ENCODE measurements at regions not wholly inside any gene's neighbourhood (a gene's known extent, or its start where the extent isn't known, plus 50 kb on each side); places are given as distances from the start of the nearest gene placed in this dataset.
"Not testable (repeated sequence)": the region's sequence is repeated elsewhere in the genome, so short reads cannot be mapped to it uniquely, and the experiment has no call there.

DNA sequence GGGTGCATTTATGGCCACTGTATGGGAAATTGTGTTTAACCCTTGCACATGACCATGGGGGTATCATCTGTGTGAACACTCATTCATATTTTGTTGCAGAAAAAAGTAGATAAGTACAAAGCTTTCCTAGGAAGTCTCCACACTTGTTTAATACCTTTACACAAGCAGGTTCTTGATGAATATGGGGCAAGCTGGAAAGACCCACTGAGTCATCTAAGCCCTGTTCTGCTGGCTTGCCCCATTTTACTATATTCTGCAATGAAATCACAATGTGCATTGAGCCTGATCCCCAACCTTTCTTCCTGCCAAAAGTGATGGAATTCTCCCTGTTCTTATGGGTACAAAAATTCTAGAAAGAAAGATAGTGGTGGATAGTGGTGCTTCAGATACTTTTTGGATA is 99.8 kb downstream of the CCDC71L start:
- DNase-seq: no peak

DNA sequence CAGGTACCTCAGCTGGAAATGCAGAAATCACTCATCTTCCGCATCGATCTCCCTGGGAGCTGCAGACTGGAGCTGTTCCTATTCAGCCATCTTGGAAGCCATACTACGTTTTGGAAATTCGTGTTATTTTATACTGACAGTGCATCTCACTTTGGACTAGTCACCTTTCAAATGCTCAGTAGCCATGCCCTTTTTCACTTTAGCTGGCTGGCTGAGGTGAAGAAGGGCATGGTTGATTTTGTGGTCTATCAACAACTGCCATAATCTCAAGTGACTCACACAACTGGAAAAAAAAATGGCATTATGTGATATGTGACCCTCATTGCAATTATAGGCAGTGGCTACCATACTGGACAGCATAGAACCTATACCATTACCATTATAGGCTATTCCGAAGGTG is 100.5 kb downstream of the CCDC71L start:
- DNase-seq: no peak

- DNase-seq: not testable (repeated sequence)
These were observed 104.7 kb downstream of the CCDC71L start for GRCh38 chr7:106556244-106556643.

GRCh38 chr7:106554623-106555022 is 106.3 kb downstream of the CCDC71L start:
- not testable (repeated sequence) for DNase-seq

- DNase-seq: no peak
These were observed 107.5 kb downstream of the CCDC71L start for GRCh38 chr7:106553446-106553836.

- no peak for DNase-seq
These were observed 108.1 kb downstream of the CCDC71L start for GRCh38 chr7:106552645-106553445.

DNA sequence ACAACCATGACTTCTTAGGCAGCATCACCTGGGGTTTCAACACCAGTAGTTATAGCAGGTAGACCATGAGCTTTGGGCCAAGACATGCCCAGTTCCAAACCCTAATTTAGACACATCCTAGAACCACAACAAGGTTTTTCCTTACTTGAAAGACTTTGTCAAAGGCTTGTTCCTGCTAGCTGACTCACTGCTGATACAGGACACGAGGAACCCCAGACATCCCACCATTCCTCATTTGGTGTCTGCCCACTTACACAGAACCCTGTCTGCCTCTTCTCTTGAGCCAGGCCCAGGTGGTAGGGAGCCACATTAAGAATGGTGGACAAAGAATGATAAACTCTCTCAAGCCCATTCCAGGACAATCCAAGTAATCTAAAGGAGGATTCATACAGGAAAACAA is 109.0 kb downstream of the CCDC71L start:
- DNase-seq: no peak

DNA sequence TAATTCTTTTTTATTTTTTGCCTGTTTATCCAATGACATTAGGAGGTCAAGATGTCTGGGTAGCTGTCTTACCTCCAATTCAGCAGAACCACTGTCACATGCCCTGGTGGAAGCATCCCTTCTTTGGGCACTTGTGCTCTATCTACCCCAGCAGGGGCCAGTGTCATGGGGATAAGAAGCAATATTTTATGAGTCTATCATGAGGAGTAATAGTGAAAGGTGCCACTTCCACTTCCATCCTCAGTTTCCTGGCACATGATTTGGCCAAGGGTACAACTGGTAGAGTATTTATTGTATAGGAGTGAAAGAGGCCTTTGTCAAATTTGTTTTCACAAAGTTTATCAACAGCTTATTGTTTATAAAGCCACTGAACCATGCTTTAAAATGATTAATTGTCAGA is 112.5 kb downstream of the CCDC71L start:
- no peak for DNase-seq

GRCh38 chr7:106545275-106545674 is 115.7 kb downstream of the CCDC71L start:
- DNase-seq: no peak

- no peak for DNase-seq
These were observed 117.7 kb downstream of the CCDC71L start for GRCh38 chr7:106543221-106543757.

GRCh38 chr7:106542550-106543220 is 118.3 kb downstream of the CCDC71L start:
- peak; percentile 7 for DNase-seq

- DNase-seq: no peak
These were observed 122.3 kb downstream of the CCDC71L start for GRCh38 chr7:106538638-106539037.

DNA sequence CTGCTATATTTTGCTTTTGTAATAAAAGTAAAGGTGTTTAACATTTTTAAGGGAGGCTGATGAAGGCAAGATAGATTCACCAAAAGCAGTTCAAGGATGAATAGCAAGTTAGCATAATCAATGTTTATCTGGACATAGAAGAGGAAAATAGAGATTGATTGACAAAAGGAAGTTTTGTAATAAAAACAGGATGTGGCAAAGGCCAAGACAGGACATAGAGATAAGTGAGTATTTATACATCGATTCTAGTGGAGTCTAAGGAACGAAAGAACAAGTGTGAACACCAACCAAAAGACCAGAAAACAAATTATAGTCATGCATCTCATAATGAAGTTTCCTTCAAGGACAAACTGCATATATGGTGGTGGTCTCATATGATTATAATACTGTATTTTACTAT is 123.8 kb downstream of the CCDC71L start:
- DNase-seq: no peak

DNA sequence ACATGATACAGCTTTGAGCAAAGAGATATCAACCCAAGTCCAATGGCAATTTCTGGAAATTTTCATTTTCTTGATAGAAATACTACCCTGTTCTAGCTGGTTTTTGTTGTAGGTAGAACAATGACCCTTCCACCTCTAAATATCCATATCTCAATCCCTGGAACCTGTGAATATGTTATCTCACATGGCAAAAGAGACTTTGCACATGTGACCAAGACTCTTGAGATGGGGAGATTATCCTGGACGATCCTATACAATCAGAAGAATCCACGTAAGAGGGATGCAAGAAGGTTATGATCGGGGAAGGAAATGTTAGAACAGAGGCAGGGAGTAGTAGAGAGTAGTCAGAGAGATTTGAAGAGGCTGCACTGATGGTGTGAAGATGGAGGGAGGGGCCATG is 124.9 kb downstream of the CCDC71L start:
- DNase-seq: no peak

DNA sequence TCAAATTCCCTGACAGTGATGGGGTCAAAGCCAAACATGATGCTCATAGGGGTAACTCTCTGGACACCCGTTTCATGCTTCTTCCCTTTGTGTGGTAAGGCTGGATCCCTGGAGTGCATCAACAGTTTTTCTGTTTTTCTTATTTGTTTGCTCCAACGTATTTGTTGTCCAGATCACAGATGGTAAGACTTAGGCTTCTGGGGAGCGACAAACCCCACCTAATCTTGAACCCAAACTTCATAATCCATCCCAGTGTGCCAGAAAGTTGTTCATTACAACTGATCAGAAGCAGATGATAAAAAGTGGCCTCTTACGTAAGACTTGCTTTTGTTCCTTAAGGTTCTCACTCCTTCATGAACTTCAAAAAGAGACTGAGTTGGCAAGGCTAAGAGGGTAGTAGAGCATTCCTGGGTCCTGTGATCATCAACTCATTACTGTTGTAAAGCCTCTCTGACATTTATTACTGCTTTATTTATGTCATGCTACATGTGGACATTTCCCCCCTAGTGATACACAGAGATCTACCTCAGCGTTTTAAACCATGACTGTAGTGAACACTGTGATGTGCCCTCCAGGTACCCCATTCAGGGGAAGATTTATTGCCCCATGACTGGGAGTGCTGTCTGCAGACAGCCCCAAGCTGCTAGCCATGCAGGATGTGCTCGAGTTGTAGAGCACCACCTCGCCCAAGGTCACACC is 125.6 kb downstream of the CCDC71L start:
- DNase-seq: no peak

DNA sequence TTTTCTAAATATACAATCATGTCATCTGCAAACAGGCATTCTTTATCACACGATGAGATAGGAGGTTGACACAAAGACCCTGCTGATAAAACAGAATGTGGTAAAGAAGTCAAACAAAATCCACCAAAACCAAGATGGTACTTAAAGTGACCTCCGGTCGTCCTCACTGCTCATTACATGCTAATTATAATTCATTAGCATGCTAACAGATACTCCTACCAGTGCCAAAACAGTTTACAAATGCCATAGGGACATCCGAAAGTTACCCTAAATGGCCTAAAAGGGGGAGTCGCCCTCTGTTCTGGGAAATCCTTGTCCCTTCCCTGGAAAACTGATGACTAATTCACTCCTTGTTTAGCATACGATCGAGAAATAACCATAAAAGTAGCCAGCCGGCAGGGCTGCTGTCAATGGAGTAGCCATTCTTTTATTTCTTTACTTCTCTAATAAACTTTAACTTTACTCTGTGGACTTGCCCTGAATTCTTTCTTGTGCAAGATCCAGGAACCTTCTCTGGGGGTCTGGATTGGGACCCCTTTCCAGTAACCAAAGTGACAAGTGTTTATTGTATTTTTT is 126.6 kb downstream of the CCDC71L start:
- DNase-seq: no peak

DNA sequence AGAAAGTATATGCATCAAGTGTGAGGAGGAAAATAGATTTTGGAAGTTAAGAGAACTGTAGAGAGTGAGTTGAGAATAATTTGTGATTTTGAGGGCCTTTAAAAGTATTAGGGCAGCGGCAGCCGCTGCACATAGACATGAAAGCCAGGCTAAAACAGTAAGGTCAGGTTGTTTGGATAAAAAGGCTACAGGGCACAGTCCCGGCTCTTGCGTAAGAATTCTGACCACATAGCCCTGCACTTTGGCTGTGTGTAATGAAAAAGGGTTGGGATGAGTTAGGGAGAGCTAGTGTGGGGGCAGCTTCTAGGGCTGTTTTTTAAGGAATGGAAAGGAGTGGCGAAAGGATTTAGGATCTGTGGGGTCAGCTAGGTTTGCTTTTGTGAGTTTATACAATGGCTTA is 130.8 kb downstream of the CCDC71L start:
- not testable (repeated sequence) for DNase-seq

DNA sequence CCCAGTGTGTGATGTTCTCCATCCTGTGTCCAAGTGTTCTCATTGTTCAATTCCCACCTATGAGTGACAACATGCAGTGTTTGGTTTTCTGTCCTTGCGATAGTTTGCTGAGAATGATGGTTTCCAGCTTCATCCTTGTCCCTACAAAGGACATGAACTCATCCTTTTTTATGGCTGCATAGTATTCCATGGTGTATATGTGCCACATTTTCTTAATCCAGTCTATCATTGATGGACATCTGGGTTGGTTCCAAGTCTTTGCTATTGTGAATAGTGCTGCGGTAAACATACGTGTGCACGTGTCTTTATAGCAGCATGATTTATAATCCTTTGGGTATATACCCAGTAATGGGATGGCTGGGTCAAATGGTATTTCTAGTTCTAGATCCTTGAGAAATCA is 134.3 kb downstream of the CCDC71L start:
- DNase-seq: not testable (repeated sequence)

DNA sequence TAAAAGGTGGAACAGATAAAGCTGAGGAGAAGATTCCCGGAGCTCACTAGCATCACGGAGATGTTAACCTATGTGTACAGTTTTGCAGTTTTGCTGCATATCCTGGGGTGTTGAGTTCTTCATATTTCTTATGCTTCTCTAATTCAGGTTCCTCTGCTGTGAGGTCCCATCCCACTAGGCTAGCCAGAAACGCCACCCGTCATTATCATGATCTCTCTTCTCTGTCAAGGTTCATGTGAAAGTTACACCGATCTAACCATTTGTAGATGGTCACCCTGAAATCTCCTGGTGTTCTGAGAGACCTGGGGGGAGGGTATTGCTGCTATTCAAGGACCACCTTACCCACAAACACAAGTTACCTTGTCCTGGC is 136.3 kb downstream of the CCDC71L start:
- no peak for DNase-seq

DNA sequence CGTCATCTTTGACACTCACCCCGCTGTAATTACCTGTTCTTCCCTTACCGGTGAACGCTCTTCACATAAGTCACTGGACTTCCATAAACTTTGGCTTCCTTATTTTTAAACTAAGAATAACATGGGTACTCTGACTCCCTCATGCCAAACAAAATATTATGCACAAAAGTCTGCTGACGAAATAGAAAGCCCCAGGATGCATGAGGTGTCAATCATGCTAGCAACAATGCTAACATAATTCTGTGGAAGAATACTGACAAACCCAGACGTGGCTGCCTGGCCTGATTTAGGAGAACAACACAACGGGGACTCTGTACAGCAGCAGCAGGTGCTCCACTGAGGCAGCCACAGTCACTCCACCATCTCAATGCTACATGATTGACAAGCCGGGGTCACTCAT is 137.5 kb downstream of the CCDC71L start:
- no peak for DNase-seq

DNA sequence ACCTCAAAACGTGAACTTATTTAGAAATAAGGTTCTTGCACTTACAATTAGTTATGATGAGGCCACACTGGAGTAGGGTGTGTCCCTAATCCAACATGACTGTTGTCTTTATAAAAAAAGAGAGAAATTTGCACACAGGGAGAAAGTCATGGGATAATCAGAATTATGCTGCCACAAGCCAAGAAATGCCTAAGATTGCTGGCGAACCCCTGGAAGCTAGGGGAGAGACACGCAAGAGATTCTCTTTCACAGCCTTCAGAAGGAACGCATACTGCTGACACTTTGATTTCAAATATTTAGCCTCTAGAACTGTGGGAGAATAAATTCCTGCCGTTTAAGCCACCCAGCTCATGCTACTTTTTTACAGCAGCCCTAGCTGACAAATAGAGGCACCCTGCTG is 138.3 kb downstream of the CCDC71L start:
- no peak for DNase-seq

GRCh38 chr7:106521541-106521940 is 139.4 kb downstream of the CCDC71L start:
- DNase-seq: no peak

GRCh38 chr7:106520962-106521514 is 139.9 kb downstream of the CCDC71L start:
- no peak for DNase-seq

Data from KG1 (cell line).